Stimulated activated CD4-positive, alpha-beta T cell treated with anti-CD3 and anti-CD28 coated beads, Interleukin-15, amount 100 ng/mL, for 48 hours (primary cell): ENCODE measurements at regions not wholly inside any gene's neighbourhood (a gene's known extent, or its start where the extent isn't known, plus 50 kb on each side); places are given as distances from the start of the nearest gene placed in this dataset.
"Not testable (repeated sequence)": the region's sequence is repeated elsewhere in the genome, so short reads cannot be mapped to it uniquely, and the experiment has no call there.

ENCODE experiments used
- DNase-seq, 2 donors: peaks; one replicate each; pipeline ENCODE4 v3.0.0-alpha.2; 2020; ENCODE audit warnings: low read depth in 2 of 2

DNA sequence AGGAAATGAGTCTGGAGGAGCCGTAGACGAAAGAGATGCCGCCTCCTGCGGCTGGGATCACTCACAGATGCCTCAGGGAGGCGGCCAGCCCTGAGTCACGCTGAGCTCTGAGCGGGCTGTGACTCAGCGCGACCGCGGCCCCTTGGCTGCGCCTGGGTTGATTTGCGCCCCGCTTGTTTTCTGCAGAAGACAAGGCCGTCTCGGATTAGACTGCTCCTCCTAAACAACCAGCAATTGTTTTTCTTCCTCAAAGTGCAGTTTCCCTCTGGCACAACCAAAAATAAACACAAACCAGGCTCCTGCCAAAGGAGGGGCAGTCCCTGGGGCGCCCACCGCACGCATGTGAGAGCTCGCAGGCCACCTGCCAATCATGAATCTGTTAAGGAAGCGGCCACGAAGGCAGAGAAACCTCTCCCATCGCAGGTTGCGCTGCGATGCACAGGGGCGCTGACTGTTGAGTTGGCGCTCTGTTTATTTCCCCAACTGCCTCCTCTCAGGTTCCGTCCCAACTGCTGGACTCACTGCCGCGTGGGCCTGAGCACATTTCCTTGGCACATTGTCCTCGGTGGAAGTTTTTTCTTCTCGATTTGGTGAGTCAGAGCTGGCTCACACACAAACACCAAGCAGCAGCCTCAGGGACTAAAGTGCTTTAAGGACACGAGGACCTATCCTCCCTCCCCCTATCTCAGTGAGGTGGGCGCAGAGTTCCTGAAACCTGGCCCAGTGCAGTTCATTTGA, 85.2 kb upstream of the NDUFV2 start:
- peak; percentile 75 to 76 for DNase-seq

DNA sequence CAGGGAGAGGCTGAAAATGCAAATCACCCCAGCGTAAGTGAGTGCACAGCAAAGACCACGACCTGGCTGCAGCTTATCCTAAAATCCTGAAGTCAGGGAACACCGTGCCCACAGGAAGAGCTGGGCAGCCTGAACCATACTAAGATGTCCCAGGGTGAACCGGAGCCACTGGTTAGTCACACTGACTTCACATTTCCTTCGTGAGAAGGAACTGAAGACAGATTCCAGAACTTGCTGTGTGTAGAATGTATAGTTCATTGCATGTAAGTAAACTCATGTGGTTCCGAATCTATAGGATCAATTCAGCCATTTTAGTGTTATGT, 84.6 kb upstream of the NDUFV2 start:
- no peak for DNase-seq

DNA sequence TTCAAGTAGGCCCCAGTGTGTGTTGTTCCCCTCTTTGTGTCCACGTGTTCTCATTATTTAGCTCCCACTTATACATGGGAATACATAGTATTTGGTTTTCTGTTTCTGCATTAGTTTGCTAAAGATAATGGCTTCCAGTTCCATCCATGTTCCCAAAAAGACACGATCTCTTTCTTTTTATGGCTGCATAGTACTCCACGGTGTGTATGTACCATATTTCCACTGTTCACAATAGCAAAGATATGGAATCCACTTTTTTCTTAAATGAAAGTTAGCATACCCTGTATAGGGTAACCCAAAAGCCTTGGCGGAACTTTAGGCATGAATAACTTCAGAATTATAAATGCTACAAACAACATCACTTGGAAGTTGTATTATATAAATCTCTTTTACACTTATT, 83.4 kb upstream of the NDUFV2 start:
- no peak for DNase-seq

DNA sequence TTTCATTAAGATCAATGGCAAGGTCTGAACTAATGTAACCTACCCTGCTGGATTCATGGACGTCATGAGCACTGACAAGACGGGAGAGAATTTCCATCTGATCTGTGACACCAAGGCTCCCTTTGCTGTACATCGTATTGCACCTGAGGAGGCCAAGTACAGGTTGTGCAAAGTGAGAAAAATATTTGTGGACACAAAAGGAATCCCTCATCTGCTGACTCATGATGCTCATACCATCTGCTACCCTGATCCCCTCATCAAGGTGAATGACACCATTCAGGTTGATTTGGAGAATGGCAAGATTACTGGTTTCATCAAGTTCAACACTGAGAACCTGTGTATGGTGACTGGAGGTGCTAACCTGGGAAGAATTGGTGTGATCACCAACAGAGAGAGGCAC, 82.3 kb upstream of the NDUFV2 start:
- DNase-seq, result no peak

DNA sequence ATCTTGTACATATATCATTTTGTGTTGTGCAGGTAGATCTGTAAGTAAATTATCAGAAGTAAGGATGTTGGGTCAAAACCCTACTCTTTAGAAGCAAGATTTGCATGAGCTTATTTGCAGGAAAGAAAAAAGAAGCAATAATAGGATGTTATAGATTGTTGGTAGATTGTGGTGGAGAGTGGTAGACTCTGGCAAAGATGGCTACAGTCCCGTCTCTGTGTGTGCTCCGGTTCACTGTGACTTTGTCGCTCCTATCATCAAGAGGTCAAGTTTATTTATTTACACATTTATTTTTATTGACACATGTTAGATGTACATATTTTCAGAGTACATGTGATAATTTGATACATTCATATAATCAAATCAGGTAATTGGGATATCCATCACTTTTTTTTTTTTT, 81.0 kb upstream of the NDUFV2 start:
- no peak for DNase-seq

GRCh38 chr18:9022397-9023155, 79.9 kb upstream of the NDUFV2 start:
- no peak for DNase-seq

GRCh38 chr18:9024031-9024646, 78.4 kb upstream of the NDUFV2 start:
- not testable (repeated sequence) for DNase-seq

DNA sequence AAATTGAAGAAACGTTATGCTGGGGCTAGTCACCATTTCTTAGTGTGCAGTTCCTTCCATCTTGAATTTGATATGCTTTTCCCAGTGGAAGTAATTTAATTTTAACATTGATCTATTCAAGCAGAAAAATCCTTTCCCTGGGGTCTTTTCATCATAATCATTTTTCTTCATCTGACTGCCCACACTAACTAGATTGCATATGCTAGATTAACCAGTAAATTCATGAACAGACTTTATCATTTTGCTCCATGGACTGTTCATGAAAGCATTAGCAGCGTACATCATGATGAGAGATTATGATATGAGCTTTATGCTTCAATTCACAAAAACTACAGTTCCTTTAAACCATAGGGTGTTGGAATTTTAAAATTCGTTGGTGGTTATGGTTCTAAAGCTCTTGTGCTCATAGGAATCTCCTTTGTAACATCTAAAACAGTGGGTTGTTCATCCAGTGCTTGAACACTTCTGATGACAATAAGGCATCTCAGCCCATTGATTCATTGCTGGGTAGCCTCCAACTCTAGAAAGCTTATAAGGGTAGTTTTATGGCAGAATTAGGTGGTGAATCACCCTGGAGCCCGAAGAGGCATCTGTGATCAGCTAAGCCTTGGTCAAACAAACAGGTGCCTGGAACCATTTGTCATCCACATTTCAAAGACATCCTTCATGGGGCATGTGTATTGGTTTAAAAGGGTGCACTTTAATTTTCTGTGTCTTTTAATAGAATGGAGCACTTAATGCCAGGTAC, 77.2 kb upstream of the NDUFV2 start:
- no peak for DNase-seq

DNA sequence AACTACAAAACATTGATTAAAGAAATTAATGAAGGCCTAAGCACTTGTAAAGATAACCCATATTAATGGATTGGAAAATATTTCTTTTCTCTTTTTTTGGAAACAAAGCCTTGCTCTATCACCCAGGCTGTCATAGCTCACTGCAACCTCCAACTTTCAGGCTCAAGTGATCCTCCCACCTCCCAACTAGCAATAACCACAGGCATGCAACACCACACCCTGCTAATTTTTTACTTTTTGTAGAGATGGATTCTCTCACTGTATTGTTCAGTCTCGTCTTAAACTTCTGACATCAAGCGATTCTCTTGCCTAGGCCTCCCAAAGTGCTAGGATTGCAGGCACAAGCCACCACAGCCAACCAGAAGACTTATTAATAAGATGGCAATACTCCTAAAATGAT, 73.4 kb upstream of the NDUFV2 start:
- DNase-seq, result no peak

GRCh38 chr18:9032519-9032918, 70.0 kb upstream of the NDUFV2 start:
- no peak for DNase-seq

GRCh38 chr18:9038277-9038871, 64.1 kb upstream of the NDUFV2 start:
- DNase-seq, result no peak

- no peak for DNase-seq
Measured at GRCh38 chr18:9039441-9040071, 62.9 kb upstream of the NDUFV2 start.

DNA sequence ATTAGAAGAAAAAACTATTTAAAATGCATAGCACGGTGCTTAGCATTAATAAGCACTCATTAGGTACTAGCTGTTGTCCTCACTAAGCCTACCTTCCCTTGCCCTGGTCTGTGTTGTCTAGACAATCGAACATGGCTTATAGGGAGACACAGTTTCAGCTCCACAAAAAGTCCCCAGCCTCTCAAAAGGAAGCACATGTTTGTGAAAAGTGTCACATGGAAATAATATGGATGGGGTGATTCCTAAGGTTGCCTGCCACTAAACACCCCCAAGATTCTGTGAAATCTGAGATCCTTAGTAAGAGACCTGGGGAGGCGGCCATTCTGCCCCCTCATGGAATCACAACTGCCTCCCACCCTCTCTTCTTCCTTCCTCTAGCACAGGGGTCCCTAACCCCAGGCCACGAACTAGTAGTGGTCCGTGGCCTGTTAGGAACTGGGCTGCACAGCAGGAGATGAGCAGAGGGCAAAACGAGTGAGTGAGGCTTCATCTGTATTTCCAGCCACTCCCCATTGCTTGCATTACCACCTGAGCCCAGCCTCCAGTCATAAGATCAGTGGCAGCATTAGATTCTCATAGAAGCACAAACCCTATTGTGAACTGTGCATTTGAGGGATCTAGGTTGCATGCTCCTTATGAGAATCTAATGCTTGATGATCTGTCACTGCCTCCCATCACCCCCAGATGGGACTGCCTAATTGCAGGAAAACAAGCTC, 59.6 kb upstream of the NDUFV2 start:
- no peak for DNase-seq

DNA sequence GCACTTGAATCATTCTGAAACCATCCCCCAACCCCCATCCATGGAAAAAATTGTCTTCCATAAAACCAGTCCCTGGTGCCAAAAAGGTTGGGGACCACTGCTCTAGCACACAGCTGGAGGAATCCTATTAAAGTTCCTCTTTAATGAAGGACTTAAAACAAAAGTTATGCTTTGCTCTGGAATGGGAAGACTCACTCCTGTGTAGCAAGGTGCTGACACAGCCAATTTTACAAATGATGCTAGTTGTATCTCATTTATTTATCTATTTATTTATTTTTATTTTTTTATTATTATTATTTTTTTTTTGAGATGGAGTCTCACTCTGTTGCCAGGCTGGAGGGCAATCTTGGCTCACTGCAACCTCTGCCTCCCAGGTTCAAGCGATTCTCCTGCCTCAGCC, 58.9 kb upstream of the NDUFV2 start:
- DNase-seq, result no peak

- DNase-seq, result no peak
Measured at GRCh38 chr18:9047715-9048114, 54.8 kb upstream of the NDUFV2 start.

GRCh38 chr18:9048236-9048635, 54.3 kb upstream of the NDUFV2 start:
- no peak for DNase-seq

- no peak for DNase-seq
Measured at GRCh38 chr18:9048808-9049494, 53.5 kb upstream of the NDUFV2 start.

DNA sequence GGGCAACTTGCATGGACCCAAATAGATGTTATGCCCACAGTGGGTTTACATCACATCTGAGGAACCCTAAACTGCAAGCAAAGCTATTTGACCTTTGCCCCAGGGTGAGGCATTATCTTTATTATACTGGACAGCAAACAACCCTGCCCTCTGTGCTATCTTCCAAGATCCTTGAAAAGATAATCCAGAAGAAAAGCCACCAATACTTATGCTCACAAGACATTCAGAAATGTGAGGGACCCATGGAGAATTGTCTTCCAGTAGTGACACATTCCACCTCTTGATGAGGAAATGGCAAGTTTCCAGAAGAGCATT, 53.0 kb upstream of the NDUFV2 start:
- no peak for DNase-seq

DNA sequence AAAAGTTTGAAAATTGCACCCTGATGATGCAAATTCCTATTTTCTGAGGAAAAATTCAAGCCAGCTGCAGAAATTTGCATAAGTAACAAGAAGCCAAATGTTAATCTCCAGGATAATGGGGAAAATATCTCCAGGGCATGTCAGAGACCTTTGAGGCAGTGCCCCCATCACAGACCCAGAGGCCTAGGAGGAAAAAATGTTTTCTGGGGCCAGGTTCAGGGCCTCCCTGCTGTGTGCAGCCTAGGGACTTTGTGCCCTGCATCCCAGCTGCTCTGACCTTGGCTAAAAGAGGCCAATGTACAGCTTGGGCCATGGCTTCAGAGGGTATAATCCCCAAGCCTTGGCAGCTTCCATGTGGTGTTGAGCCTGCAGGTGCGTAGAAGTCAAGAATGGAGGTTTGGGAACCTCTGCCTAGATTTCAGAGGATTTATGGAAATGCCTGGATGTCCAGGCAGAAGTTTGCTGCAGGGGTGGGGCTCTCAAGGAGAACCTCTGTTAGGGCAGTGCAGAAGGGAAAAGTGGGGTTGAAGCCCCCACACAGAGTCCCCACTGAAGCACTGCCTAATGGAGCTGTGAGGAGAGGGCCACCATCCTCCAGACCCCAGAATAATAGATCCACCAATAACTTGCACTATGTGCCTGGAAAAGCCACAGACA, 51.7 kb upstream of the NDUFV2 start:
- not testable (repeated sequence) for DNase-seq
